ENCODE measurements at regions not wholly inside any gene's neighbourhood (a gene's known extent, or its start where the extent isn't known, plus 50 kb on each side); places are given as distances from the start of the nearest gene placed in this dataset.

DNA sequence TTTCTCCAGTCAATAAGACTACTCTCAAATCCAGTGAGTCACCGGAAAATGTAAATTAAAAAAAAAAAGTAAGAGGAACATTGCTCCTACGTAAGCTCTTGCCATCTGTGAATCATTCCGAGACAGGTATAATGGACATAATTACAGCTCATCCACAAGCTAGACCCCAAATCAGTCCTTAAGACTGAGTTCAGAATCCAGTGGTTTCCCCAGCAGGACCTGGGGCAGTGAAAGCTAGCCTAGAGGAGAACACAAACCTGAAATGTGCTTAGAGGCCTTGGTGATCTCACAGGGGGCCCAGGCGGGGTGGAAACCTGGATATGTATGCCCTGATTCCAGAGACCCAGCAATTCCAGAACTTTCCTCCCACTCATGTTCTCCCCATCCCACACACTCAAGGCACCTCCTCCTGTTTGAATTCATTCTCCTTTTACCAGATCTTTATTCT, 132.0 kb downstream of the COPRS start:
- TF ChIP-seq CTCF (IDR thresholded peaks at IDR 0.05; ENCODE audit: poor library complexity) (no peak), EZH2 (IDR thresholded peaks at IDR 0.05; ENCODE audit: borderline replicate concordance) (no peak), EZH2phosphoT487 (IDR thresholded peaks at IDR 0.05; ENCODE audit: low read depth, severe bottlenecking, unreplicated experiment) (no peak)

Data from hepatocyte (in vitro differentiated cells).